HG03135 (cell line): ENCODE measurements at regions not wholly inside any gene's neighbourhood (a gene's known extent, or its start where the extent isn't known, plus 50 kb on each side); places are given as distances from the start of the nearest gene placed in this dataset.

ENCODE experiments used
- ATAC-seq: cut with Tn5 transposase; IDR thresholded peaks from one replicate; pipeline ENCODE4 v1.9.1; 2021; ENCODE audit warnings: mild to moderate bottlenecking, moderate library complexity; ENCODE audit not compliant: unreplicated experiment

DNA sequence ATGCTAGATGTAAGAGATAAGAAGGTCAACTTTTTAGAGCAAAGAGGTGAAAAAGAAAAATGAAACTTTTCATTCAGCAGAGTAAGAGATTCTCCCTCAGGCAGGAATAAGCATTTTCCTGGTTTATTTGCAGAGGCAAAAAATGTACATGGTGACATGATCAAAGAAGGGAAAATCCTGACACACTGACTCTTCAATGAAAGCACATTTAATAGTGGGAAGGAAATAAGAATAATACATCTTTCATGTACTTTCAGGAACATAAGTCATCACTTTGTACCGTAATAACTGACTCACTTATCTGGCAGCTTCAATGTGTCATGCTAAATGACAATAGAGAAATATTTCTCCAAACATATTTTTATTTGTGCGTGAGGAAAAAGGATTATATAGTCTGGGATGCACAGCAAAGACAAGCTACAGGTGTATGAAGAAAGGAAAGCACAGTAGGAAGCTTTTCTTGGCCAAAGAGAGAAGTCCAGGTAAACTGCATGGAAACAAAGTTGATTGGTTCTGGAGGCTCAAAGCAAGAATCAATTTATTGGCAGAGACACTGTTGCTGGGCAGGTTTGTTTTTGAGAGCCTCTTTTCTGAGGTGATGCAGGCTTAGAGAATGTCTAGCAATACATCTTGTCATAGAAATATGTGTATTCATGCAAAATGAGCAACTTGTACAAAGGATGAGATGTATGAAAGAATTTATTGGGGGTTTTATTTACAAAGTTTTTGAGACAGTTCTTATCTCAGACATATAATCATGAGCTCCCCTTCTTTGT is 1409.0 kb downstream of the PLA2G4A start:
- no peak for ATAC-seq

DNA sequence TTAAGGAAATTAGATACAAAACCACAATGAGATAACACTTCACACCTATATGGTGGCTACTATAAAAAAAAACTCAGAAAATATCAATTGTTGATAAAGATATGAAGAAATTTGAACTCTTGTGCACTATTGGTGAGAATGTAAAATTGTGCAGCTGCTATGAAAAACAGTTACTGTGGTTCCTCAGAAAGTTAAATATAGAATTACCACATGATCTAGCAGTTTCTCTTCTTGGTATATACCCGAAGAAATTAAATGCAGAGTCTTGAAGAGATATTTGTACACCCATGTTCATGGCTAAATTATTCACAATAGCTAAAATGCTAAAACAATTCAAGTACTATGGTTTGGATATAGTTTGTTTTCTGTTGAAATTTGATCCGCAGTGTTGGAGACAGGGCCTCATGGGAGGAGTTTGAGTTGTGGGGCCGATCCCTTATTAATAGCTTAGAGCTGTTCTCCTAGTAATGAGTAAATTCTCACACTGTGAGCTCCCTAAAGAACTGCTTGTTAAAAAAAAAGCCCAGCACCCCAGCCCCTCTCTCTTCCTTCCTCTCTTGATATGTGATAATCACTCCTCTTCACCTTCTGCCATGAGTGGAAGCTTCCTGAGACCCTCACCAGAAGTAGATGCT is 1412.1 kb downstream of the PLA2G4A start:
- no peak for ATAC-seq

GRCh38 chr1:188241629-188242028 is 1412.9 kb downstream of the PLA2G4A start:
- no peak for ATAC-seq

- ATAC-seq = no peak
These were observed 1414.7 kb downstream of the PLA2G4A start for GRCh38 chr1:188243456-188243855.

GRCh38 chr1:188244681-188245080 is 1415.9 kb downstream of the PLA2G4A start:
- no peak for ATAC-seq

DNA sequence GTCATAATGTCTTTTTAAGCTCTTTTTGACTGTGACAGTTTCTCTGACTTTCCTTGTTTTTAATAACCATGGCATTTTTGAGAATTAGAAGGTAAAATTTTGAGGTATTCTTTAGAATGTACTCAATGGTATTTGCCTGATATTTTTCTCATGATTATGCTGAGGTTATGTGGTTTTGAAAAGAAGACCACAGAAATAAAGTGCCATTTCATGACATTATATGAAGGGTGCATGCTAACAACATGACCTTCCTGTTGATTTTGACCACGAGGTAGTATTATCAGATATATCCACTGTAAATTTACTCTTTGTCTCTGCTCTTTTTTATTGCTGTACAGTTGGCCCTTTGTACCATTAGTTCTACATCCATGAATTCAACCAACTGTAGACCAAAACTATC is 1418.5 kb downstream of the PLA2G4A start:
- no peak for ATAC-seq

GRCh38 chr1:188249811-188250210 is 1421.1 kb downstream of the PLA2G4A start:
- no peak for ATAC-seq

DNA sequence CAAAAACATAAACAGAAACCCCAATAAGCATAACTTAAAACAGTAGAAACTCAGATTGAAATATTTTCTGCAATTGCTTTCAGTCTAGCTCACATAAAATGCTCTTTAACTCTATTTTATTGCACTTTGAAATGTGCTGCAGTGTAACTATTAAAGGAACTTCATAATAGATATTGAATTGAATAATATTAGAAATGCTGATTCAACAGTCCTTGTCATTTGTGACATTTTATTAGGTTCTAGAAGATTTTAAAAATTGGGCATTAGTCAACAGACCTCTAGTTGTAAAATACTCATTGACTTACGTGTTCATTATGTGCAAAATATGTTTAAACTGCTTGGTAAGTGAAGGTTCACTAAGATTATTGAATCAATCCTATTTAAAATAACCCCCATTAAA is 1422.3 kb downstream of the PLA2G4A start:
- ATAC-seq = no peak

GRCh38 chr1:188261849-188262248 is 1433.1 kb downstream of the PLA2G4A start:
- no peak for ATAC-seq

GRCh38 chr1:188269956-188270355 is 1441.2 kb downstream of the PLA2G4A start:
- no peak for ATAC-seq

- ATAC-seq = no peak
These were observed 1441.7 kb downstream of the PLA2G4A start for GRCh38 chr1:188270497-188270896.

- no peak for ATAC-seq
These were observed 1449.0 kb downstream of the PLA2G4A start for GRCh38 chr1:188277771-188278170.

DNA sequence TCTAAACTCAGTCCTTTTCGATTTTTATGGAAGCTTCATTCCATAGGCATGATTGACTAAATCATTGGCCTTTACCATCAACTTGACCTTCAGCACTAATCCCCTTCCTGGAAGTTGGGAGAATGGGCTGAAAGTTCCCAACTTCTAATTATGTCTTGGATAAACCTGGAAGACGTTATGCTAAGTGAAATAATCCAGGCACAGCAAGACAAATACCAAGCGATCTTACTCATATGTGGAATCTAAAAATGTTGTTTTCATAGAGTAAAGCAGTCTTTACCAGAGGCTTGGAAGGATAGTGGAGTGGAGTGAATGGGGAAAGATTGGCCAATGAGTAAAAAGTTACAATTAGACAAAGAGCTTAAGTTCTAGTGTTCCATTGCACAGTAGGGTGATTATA is 1453.2 kb downstream of the PLA2G4A start:
- ATAC-seq = no peak

- no peak for ATAC-seq
These were observed 1466.4 kb downstream of the PLA2G4A start for GRCh38 chr1:188295157-188295556.

DNA sequence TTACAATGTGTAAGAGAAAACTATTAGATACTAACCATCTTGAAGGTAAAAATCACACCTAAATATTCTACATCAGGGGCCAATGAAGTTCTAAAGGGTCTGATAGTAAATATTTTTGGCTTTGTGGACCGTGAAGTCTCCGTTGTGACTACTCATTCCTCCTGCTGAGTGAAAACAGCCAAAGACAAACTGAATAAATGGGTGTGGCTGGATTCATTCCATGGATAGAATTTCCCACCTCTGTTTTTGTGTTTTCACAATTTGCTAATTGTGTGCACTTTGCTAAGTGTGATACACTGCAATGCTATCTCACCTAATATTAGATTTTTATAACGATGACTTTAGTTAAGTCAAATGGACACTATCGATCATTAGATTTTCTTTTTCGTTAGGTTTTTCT is 1474.0 kb downstream of the PLA2G4A start:
- no peak for ATAC-seq

DNA sequence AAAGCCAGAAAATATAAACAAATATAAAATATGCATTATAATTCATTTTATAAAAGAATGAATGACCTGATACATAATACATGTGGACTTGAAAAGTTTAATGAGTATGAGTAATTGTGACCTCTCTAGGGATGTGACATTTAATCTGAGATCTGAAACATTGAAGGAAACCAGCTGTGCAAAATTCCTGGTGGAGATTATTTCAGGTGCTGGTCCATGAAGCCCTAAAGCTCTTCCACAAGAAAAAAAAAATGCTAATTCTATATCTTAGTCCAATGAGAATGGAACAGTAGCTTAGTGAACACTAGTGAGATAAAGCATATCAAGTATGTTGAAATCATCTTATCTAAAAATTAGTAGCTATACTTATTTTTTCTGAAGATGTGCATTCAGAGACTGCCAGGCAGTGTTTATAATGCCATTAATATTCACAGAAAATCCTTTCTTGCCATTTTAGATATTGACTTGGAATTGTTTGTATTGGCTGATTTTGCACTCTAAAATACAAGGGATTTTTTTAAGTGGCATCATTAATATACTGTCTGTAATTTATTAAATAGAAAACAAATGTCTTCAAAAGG is 1485.9 kb downstream of the PLA2G4A start:
- no peak for ATAC-seq

- no peak for ATAC-seq
These were observed 1489.1 kb downstream of the PLA2G4A start for GRCh38 chr1:188317894-188318293.

GRCh38 chr1:188325211-188325610 is 1496.5 kb downstream of the PLA2G4A start:
- no peak for ATAC-seq

GRCh38 chr1:188343914-188344313 is 1515.2 kb downstream of the PLA2G4A start:
- no peak for ATAC-seq

GRCh38 chr1:188350104-188350503 is 1521.4 kb downstream of the PLA2G4A start:
- ATAC-seq = no peak

- ATAC-seq = no peak
These were observed 1526.3 kb downstream of the PLA2G4A start for GRCh38 chr1:188355082-188355481.

GRCh38 chr1:188355847-188356246 is 1527.1 kb downstream of the PLA2G4A start:
- ATAC-seq = no peak
